Brain microvascular endothelial cell (primary cell): ENCODE measurements at regions not wholly inside any gene's neighbourhood (a gene's known extent, or its start where the extent isn't known, plus 50 kb on each side); places are given as distances from the start of the nearest gene placed in this dataset.

Experiments
- DNase-seq: peaks from one replicate; pipeline ENCODE4 v3.0.0-alpha.2; 2020
- H3K27ac ChIP-seq: fragments of 250-450 bp; sonication (Bioruptor Pico); 2 replicates; pipeline ENCODE4 v1.5.1; 2020; ENCODE audit warnings: mild to moderate bottlenecking, moderate library complexity
- H3K27me3 ChIP-seq: fragments of 250-450 bp; sonication (Bioruptor Pico); replicated peaks from 2 replicates; pipeline ENCODE4 v1.5.1; 2020; ENCODE audit warnings: mild to moderate bottlenecking
- H3K36me3 ChIP-seq: fragments of 250-450 bp; sonication (Bioruptor Pico); replicated peaks from 2 replicates; pipeline ENCODE4 v1.5.1; 2020; ENCODE audit warnings: mild to moderate bottlenecking
- H3K4me3 ChIP-seq: 2 replicates; pipeline ENCODE4 v1.5.1; 2011; ENCODE audit warnings: low read depth, mild to moderate bottlenecking, control low read depth, low read length, moderate library complexity
- in situ Hi-C: cut with HindIII; loops from 2 replicates; pipeline ENCODE4 v1.10.0; 2017; ENCODE audit warnings: low sequenced_read_pairs, low pct_ligation_motif_present
- TF ChIP-seq, protein P1 (sequence below): IDR thresholded peaks from 2 replicates; pipeline ENCODE4 v1.5.1; 2011; ENCODE audit warnings: low read depth, mild to moderate bottlenecking, moderate library complexity, low read length, control low read depth, inconsistent platforms; ENCODE audit errors: missing control alignments

DNA sequence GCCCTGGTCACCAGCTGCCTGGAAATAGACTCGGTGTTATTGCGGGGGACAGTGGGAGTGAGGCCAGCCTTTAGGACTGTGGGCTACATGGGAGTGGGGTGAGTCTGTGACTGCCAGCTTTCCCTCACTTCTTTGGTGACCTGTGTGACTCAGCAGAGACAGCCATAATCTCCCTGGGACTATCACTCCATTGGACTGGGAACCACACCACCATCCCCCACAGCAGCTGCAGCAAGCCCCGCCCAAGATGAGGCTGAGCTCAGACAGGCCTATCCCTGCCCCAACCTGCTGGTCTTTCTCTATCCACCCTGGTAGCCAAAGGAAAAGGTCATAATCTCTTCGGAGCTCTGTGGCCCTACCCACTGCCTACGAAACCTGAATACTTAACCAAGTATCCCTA is 263.2 kb downstream of the FZD1 start:
- DNase-seq: no peak
- Histone ChIP-seq H3K4me3 (no peak overlapping the region), H3K27ac (no peak overlapping the region), H3K36me3 (no peaks in the 10 kb centered on the region), H3K27me3 (no peaks in the 10 kb centered on the region)
- TF ChIP-seq, protein P1, sequence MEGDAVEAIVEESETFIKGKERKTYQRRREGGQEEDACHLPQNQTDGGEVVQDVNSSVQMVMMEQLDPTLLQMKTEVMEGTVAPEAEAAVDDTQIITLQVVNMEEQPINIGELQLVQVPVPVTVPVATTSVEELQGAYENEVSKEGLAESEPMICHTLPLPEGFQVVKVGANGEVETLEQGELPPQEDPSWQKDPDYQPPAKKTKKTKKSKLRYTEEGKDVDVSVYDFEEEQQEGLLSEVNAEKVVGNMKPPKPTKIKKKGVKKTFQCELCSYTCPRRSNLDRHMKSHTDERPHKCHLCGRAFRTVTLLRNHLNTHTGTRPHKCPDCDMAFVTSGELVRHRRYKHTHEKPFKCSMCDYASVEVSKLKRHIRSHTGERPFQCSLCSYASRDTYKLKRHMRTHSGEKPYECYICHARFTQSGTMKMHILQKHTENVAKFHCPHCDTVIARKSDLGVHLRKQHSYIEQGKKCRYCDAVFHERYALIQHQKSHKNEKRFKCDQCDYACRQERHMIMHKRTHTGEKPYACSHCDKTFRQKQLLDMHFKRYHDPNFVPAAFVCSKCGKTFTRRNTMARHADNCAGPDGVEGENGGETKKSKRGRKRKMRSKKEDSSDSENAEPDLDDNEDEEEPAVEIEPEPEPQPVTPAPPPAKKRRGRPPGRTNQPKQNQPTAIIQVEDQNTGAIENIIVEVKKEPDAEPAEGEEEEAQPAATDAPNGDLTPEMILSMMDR: no peak
- in situ Hi-C loops: no loop called here

DNA sequence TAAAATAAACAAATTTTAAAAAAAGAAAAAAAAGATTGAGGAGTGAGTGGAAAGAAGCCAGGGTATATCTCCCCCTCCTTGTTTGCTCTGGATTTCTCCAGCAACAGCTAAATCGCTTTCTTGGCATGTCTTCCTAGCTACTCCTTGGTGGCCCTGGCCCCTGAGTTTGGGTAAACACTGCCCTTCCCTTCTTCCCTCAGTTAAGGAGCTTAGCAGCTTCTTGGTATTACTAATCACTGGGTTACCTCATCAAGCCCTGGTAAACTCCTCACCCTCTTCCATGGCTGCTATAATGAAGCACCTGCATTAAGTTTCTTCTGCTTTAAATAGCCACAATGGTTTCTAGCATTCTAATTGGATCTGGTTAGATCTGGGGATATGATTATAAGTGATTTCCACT is 269.8 kb downstream of the FZD1 start:
- no peak for DNase-seq
- Histone ChIP-seq H3K36me3 (no peaks in the 10 kb centered on the region), H3K4me3 (no peak overlapping the region), H3K27me3 (no peaks in the 10 kb centered on the region), H3K27ac (no peak overlapping the region)
- in situ Hi-C loops: no loop called here
- TF ChIP-seq, protein P1: no peak

DNA sequence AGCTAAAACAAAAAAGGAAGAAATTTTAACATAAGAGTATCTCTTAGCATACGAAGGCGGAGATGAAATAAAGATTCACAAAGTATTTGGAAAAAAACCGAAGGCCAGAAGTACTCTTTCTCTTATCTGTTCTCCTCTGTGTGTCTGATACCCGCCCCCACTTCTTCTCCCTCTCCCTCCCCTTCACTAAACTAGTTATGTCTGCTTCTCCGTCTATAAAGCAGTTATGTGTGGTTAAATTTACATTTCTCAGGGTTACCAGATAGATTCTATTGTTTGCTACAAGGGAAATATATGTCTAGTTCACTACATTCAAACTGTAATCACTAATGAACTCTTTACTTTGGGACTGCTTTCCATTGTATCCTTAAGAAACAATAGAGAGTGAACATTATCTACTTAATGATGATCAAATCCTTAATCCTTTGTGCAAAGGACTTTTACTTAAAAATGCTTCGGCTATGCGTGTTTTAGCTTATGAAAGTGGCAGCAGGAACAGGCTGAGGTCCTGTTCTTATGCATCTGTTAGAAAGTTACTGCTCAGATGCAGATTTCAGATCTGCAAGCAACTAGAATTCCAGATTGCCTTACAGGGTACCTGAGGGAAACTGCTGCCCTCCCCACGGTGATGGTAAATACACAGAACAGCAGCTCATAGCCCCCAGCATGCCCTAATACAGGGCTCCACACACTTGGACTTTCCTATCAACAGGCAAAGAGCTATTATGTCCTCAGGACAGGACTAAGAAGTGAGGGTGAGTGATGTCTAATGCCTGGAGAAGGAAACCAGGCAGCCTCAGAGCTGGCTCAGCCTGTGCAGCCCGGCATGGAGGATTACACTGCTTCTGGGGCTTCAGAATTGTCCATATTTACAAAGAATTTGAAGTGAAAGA is 273.3 kb downstream of the FZD1 start:
- DNase-seq: no peak
- Histone ChIP-seq H3K27me3 (no peaks in the 10 kb centered on the region), H3K27ac (no peak overlapping the region), H3K36me3 (no peaks in the 10 kb centered on the region), H3K4me3 (no peak overlapping the region)
- TF ChIP-seq, protein P1: no peak
- in situ Hi-C loops: no loop called here

DNA sequence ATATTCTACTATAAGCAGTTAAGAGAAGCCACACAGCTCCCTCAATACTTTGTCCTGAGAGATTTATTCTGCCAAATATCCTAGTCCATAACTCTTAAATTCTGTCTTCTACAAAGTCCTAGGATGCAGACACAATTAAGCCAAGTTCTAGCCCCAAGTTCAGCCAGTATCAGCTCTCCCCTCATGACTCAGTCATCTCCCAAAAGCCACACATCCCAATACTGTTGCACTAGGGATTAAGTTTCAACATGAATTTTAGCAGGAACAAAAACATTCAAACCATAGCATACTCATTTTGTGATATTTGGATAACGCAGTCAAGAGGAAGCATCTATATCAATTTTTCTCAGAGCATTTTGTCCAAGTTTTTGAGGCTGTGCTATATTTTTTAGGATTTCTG is 277.4 kb downstream of the FZD1 start:
- no peak overlapping the region for H3K4me3 ChIP-seq
- H3K36me3 ChIP-seq: no peaks in the 10 kb centered on the region
- in situ Hi-C loops: no loop called here
- TF ChIP-seq, protein P1: no peak
- H3K27ac ChIP-seq: no peak overlapping the region
- no peak for DNase-seq
- H3K27me3 ChIP-seq: no peaks in the 10 kb centered on the region

DNA sequence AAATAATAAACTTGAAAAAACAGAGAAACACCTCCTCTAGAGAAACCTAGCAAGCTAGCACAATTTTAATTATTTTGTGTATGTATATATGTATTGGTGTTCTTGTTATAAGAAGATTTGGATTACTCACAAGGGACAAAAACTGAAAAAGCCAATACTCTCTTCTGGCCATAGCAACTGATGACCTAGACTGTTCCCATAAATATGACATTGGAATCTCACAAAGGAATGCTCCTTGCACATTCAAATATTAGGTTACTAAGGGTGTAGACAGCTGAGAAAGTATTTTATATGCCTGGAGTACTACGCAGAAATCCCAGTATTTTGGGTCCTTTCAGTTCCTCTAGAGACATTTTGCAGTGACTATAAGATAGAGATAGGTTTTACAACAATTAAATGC is 279.4 kb downstream of the FZD1 start:
- in situ Hi-C loops: no loop called here
- H3K27ac ChIP-seq: no peak overlapping the region
- TF ChIP-seq, protein P1: no peak
- no peaks in the 10 kb centered on the region for H3K27me3 ChIP-seq
- no peak overlapping the region for H3K4me3 ChIP-seq
- H3K36me3 ChIP-seq: no peaks in the 10 kb centered on the region
- DNase-seq: no peak

DNA sequence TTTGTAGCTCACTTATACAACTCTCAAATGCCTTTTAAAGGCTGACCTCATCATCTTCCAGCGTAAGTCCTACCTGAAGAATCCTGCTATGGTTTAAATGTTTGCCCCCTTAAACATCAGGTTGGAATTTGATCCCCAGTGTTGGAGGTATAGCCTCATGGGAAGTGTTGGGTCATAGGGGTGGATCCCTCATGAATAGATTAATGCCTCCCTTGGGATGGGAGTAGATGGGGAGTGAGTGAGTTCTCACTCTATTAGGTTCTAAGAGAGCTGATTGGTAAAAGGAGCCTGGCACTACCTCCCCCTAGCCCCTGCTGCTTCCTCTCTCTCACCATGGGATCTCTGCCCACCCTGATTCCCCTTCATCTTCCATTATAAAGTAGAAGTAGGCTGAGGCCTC is 285.6 kb downstream of the FZD1 start:
- Histone ChIP-seq H3K4me3 (no peak overlapping the region), H3K36me3 (no peaks in the 10 kb centered on the region), H3K27ac (no peak overlapping the region), H3K27me3 (no peaks in the 10 kb centered on the region)
- in situ Hi-C loops: no loop called here
- no peak for DNase-seq
- TF ChIP-seq, protein P1: no peak
